ENCODE measurements at regions not wholly inside any gene's neighbourhood (a gene's known extent, or its start where the extent isn't known, plus 50 kb on each side); places are given as distances from the start of the nearest gene placed in this dataset.

DNA sequence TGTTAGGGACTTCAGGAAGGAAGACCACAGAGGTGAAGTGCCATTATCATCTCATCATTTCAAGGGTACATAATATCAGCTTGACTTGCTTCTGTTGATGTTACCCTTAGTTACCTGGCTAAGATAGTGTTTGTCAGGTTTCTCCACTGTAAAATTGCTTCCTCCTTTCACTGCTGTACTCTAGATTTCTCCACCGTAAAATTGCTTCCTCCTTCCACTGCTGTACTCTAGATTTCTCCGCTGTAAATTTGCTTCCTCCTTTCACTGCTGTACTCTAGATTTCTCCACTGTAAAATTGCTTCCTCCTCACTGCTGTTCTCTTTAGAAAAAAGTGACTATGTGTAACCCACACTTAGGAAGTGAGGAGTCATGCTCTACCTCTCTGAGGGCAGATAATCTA, 1460.3 kb downstream of the SUCLG1 start:
- TF ChIP-seq YY1 (IDR thresholded peaks at IDR 0.05; ENCODE audit: insufficient read depth, insufficient read length) (no peak), ZNF274 (IDR thresholded peaks at IDR 0.05; ENCODE audit: low read depth, low read length) (no peak), SUZ12 (IDR thresholded peaks at IDR 0.05; ENCODE audit: extremely low read depth, insufficient read depth, insufficient read length) (no peak)

All from NT2/D1 (cell line).